Uterus (tissue), 2 donors: ENCODE measurements at regions not wholly inside any gene's neighbourhood (a gene's known extent, or its start where the extent isn't known, plus 50 kb on each side); places are given as distances from the start of the nearest gene placed in this dataset.

ENCODE experiments used
- POLR2A ChIP-seq, 2 donors: fragments of 450-650 bp; IDR thresholded peaks; one replicate each; pipeline ENCODE4 v1.6.1; 2016; ENCODE audit warnings: antibody characterized with exemption in 2 of 2, mild to moderate bottlenecking in 1 of 2, moderate library complexity in 1 of 2
- TF ChIP-seq, protein P1 (sequence below), 4 experiments: fragments of 200-600 bp in 2 of 4; fragments of 450-650 bp in 2 of 4; sonication (generic) in 2 of 4; IDR thresholded peaks; one replicate each; pipeline ENCODE4 v1.5.1; 2016 to 2019; ENCODE audit warnings: antibody characterized with exemption in 4 of 4, mild to moderate bottlenecking in 2 of 4, moderate library complexity in 1 of 4

DNA sequence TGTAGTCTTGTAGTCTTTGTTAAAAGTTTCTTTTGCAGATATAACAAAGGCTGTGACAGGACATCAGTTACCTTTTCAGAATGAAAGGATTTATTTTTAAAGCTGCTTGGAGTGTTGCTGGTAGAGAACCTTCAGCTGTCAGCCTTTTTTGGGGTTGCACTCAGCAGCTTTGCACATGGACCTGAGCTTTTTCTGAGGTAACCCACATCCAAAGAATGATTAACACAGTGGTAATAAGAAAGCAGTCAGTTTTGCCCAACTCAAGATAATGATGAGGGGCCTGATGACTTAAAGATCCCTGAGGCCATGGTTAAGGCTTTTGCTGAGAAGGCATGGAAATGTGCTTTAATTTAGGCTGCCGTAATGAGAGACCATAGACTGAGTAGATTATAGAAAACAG, 1042.7 kb downstream of the PLOD2 start:
- TF ChIP-seq, protein P1, sequence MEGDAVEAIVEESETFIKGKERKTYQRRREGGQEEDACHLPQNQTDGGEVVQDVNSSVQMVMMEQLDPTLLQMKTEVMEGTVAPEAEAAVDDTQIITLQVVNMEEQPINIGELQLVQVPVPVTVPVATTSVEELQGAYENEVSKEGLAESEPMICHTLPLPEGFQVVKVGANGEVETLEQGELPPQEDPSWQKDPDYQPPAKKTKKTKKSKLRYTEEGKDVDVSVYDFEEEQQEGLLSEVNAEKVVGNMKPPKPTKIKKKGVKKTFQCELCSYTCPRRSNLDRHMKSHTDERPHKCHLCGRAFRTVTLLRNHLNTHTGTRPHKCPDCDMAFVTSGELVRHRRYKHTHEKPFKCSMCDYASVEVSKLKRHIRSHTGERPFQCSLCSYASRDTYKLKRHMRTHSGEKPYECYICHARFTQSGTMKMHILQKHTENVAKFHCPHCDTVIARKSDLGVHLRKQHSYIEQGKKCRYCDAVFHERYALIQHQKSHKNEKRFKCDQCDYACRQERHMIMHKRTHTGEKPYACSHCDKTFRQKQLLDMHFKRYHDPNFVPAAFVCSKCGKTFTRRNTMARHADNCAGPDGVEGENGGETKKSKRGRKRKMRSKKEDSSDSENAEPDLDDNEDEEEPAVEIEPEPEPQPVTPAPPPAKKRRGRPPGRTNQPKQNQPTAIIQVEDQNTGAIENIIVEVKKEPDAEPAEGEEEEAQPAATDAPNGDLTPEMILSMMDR (IDR thresholded peaks at IDR 0.05) = no peak
- no peak for TF ChIP-seq POLR2A (IDR thresholded peaks at IDR 0.05)
